Central memory CD8-positive, alpha-beta T cell (primary cell): ENCODE measurements at regions not wholly inside any gene's neighbourhood (a gene's known extent, or its start where the extent isn't known, plus 50 kb on each side); places are given as distances from the start of the nearest gene placed in this dataset.
"Not testable (repeated sequence)": the region's sequence is repeated elsewhere in the genome, so short reads cannot be mapped to it uniquely, and the experiment has no call there.

Source experiments
- ATAC-seq: fragments of 150-1000 bp; cut with Tn5 transposase; replicated peaks from 2 replicates; pipeline ENCODE4 v1.10.0; 2022; ENCODE audit warnings: mild to moderate bottlenecking, moderate FRiP score, moderate number of reproducible peaks; ENCODE audit not compliant: poor library complexity, severe bottlenecking; ENCODE audit errors: extremely low read depth
- DNase-seq, 2 donors: peaks; one replicate each; pipeline ENCODE4 v3.0.0; 2021; ENCODE audit warnings: low spot score in 2 of 2
- H3K27ac Mint-ChIP-seq: one replicate; pipeline ENCODE4 v1.8.0; 2022; ENCODE audit warnings: low read depth, mild to moderate bottlenecking, moderate library complexity, mixed read lengths
- H3K27me3 Mint-ChIP-seq: one replicate; pipeline ENCODE4 v1.8.0; 2022; ENCODE audit warnings: mixed read lengths
- H3K36me3 Mint-ChIP-seq: one replicate; pipeline ENCODE4 v1.8.0; 2022; ENCODE audit warnings: mild to moderate bottlenecking, moderate library complexity, mixed read lengths; ENCODE audit not compliant: insufficient read depth
- H3K4me1 Mint-ChIP-seq: one replicate; pipeline ENCODE4 v1.8.0; 2022; ENCODE audit warnings: mixed read lengths
- H3K4me3 Mint-ChIP-seq: one replicate; pipeline ENCODE4 v1.8.0; 2022; ENCODE audit warnings: mild to moderate bottlenecking, moderate library complexity, mixed read lengths
- H3K9me3 Mint-ChIP-seq: one replicate; pipeline ENCODE4 v1.8.0; 2022; ENCODE audit warnings: mixed read lengths

DNA sequence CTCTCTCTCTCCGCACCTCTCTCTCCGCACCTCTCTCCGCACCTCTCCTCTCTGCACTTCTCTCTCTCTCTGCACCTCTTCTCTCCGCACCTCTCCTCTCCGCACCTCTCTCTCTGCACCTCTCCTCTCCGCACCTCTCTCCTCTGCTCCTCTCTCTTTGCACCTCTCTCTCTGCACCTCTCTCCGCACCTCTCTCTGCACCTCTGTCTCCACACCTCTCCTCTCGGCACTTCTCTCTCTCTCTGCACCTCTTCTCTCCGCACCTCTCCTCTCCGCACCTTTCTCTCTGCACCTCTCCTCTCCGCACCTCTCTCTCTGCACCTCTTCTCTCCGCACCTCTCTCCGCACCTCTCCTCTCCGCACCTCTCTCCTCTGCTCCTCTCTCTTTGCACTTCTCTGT, 274.2 kb downstream of the CCSER2 start:
- not testable (repeated sequence) for H3K4me1 Mint-ChIP-seq

DNA sequence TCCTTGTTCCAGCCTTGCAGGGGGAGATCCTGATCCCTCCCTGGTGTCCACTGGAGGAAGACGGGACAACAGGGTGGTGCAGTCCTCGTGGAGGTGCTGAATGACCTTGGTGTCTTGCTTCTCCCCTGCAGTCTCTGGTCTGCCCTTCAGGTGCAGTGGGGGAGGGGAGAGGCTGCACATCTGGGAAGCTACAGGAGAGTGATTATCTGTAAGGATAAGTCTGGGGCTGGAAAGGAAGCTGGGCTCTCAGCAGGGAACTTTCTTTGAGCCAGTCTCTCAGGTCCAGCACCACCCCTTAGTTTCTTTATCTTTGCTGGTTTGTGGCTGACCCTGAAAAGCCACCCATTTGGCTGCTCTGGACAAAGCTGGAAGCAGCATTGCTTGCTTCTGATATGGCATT, 275.6 kb downstream of the CCSER2 start:
- H3K27me3 Mint-ChIP-seq: peaks cover 28% of the 10 kb centered on the region
- H3K9me3 Mint-ChIP-seq: no peaks in the 10 kb centered on the region
- H3K4me1 Mint-ChIP-seq: no peaks in the 10 kb centered on the region
- H3K36me3 Mint-ChIP-seq: no peaks in the 10 kb centered on the region
- no peak overlapping the region for H3K27ac Mint-ChIP-seq
- no peak for DNase-seq
- no peak overlapping the region for H3K4me3 Mint-ChIP-seq
- ATAC-seq: no peak

More for the DNA sequence above, 274.2 kb downstream of the CCSER2 start:
- not testable (repeated sequence) for H3K4me3 Mint-ChIP-seq, H3K27ac Mint-ChIP-seq, ATAC-seq, H3K9me3 Mint-ChIP-seq, H3K36me3 Mint-ChIP-seq, DNase-seq
- H3K27me3 Mint-ChIP-seq: peaks cover 39% of the 10 kb centered on the region

DNA sequence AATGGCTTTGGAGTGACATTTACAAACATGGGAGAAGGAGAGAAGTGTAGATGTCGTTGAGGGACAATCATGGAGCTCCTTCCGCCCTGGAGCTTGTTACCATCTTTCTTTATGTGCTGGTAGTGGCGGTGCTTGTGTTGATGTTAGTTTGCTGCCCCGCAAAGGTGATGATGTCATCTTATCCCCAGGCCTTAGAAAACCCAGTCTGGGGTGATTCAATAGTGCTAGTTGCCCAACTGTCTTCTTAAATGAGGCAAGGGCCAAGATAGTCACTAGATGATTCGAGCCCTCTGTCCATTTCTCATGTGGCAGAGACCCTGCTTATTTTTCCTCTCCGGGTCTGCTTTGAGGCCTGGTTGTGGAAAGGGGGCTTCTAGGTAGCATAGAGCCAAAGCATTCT, 277.4 kb downstream of the CCSER2 start:
- Mint-ChIP-seq H3K4me3 (no peak overlapping the region), H3K27me3 (peaks cover 41% of the 10 kb centered on the region), H3K36me3 (no peaks in the 10 kb centered on the region), H3K27ac (no peak overlapping the region), H3K9me3 (no peaks in the 10 kb centered on the region), H3K4me1 (no peaks in the 10 kb centered on the region)
- DNase-seq: no peak
- ATAC-seq: no peak

DNA sequence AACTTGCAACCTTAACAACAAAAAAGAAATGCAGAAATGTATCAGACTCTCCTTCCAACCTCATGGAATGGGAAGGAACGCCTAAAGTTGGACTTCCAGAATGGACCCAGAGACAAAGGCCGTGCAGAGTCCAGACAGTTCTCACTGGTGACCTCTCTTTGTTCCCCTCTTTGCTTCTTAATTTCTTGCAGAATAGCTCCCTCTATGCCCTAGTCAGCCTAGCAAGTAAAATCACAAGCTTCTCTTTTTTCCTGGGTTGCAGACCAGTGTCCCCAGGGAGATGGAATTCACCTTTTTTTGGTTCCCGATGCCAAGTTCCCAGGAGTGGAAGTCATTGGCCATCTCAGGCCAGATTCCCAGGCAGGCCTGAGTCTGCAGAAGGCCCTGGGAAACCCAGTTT, 278.0 kb downstream of the CCSER2 start:
- Mint-ChIP-seq H3K9me3 (no peaks in the 10 kb centered on the region), H3K4me3 (no peak overlapping the region), H3K27me3 (peaks cover 41% of the 10 kb centered on the region), H3K36me3 (no peaks in the 10 kb centered on the region), H3K4me1 (no peaks in the 10 kb centered on the region), H3K27ac (no peak overlapping the region)
- DNase-seq (no peak), ATAC-seq (no peak)

DNA sequence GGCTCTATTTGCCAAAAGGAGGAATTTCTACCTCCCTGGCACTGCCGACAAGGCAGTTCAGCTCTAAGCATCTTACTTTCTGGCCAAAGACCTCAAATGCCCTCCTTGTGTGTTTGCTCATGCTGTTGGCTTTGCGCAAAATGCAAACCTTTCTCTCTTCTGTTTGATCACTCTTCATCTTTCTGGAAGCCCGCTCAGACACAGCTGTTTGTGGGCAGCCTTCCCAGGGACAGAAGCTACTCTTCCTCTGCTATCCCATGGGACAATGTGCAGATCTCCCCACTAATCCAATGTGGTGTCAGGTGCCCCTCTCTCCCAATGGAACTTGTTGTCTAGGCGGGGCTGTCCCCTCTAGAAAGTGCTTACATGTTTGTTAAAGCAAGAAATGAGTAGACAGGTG, 278.7 kb downstream of the CCSER2 start:
- peaks cover 42% of the 10 kb centered on the region for H3K27me3 Mint-ChIP-seq
- no peaks in the 10 kb centered on the region for H3K4me1 Mint-ChIP-seq
- no peaks in the 10 kb centered on the region for H3K36me3 Mint-ChIP-seq
- no peak overlapping the region for H3K27ac Mint-ChIP-seq
- DNase-seq (no peak), ATAC-seq (no peak)
- H3K4me3 Mint-ChIP-seq: no peak overlapping the region
- H3K9me3 Mint-ChIP-seq: no peaks in the 10 kb centered on the region

DNA sequence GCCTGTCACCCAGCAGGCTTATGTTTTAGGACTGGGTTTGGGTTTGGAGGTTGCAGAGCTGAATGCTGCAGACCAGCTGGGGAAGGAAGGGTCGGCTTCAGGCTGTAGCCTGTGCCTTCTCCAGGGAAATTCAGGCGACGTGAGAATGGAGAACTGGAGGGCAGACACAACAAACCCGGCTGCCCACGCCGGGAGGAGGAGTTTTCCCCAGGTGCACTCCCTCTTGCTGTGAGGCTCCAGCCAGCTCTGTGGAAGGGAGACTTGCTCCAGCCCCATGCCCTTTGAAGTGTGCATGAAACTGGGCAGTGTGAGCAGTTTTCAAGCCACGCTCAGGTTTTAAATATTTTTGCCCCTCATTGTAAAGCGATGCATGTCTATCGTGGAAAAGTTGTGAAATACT, 279.1 kb downstream of the CCSER2 start:
- H3K4me3 Mint-ChIP-seq: no peak overlapping the region
- no peak overlapping the region for H3K27ac Mint-ChIP-seq
- no peaks in the 10 kb centered on the region for H3K9me3 Mint-ChIP-seq
- H3K36me3 Mint-ChIP-seq: no peaks in the 10 kb centered on the region
- ATAC-seq: no peak
- no peaks in the 10 kb centered on the region for H3K4me1 Mint-ChIP-seq
- peaks cover 46% of the 10 kb centered on the region for H3K27me3 Mint-ChIP-seq
- DNase-seq: no peak

DNA sequence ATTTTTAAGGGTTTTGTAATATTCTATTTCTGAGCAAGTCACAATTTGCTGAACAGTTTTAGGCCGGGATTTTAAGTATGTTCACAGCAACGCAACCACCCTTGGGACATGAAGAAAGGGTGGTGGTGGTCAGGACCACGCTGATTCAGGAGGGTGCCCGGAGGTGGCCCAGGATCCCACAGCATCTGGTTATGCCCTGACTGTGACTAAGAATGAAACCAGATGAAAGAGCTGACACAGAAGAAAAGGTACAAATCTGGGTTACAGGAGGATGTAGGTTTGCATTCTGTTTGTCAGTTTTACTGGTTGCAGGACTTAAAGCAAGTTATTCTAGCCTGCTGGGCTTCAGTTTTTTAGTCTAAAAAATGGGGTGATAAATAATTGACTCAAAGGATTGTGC, 279.7 kb downstream of the CCSER2 start:
- Mint-ChIP-seq H3K4me1 (no peaks in the 10 kb centered on the region), H3K27ac (no peak overlapping the region), H3K27me3 (peaks cover 52% of the 10 kb centered on the region), H3K4me3 (no peak overlapping the region), H3K9me3 (no peaks in the 10 kb centered on the region), H3K36me3 (no peaks in the 10 kb centered on the region)
- DNase-seq (no peak), ATAC-seq (no peak)

DNA sequence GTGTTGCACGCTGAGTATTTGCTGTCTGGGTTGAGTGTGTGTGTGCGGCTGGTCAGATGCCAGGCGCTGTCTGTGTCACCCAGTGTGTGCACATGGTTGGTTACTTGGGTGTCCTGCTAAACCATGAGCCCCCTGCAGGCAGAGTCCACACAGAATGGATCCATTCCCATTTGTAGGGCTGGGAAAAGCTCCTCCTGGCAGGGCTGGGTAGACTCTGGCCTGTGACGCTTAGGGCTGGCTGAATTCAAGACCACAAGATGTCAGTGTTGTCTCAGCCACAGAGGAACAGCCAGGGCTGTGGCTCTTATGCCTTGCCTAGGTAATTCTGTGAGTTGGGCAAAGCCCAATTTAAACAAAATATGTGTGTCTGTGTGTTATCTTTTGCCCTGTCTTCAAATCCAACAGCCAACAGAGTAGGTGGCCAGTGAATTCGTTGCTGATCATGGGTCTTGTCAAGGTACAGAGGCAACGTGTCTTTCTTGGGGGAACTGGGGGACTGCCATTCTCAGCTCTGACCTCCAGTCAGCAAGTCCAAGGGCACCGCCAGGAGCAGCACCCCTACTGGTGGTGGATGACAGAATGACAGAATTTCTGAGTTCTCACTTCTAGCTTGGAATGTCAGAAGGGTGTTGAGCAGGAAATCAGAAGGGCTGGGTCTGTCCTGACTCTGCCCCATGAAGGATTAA, 285.1 kb downstream of the CCSER2 start:
- H3K27me3 Mint-ChIP-seq: peaks cover 49% of the 10 kb centered on the region
- H3K4me1 Mint-ChIP-seq: no peaks in the 10 kb centered on the region
- no peaks in the 10 kb centered on the region for H3K36me3 Mint-ChIP-seq
- ATAC-seq (no peak), DNase-seq (no peak)
- no peak overlapping the region for H3K4me3 Mint-ChIP-seq
- H3K9me3 Mint-ChIP-seq: no peaks in the 10 kb centered on the region
- H3K27ac Mint-ChIP-seq: no peak overlapping the region

DNA sequence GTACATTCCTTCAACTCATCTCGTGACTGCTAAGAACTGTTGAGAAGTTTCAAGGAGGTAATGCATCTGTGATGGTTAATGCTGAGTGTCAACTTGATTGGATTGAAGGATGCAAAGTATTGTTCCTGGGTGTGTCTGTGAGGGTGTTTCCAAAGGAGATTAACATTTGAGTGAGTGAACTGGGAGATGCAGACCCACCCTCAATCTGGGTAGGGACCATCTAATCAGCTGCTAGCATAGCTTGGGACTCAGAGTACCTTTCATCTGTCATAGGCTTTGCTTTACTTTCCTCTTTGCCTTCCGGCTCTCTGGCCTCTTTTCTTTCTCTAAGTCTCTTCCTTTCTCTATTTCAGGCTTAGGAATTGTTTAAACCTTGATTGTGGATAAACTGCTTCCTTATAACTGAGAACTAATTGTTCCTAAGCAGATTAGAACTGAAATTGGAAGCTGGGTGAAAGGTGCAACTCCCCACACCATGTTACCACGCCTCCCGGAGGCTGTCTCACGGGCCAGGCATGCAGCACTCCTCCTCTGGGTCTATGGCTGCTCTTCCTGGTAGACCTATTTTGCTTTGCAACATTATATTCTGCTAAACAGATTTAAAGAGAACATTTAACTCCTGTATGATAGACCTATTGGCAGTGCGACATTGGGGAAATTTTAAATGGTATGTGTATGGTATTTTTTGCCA, 298.2 kb downstream of the CCSER2 start:
- Mint-ChIP-seq H3K9me3 (no peaks in the 10 kb centered on the region), H3K36me3 (no peaks in the 10 kb centered on the region), H3K27me3 (peaks cover 55% of the 10 kb centered on the region), H3K4me3 (no peak overlapping the region), H3K27ac (no peak overlapping the region), H3K4me1 (no peaks in the 10 kb centered on the region)
- ATAC-seq (no peak), DNase-seq (no peak)

DNA sequence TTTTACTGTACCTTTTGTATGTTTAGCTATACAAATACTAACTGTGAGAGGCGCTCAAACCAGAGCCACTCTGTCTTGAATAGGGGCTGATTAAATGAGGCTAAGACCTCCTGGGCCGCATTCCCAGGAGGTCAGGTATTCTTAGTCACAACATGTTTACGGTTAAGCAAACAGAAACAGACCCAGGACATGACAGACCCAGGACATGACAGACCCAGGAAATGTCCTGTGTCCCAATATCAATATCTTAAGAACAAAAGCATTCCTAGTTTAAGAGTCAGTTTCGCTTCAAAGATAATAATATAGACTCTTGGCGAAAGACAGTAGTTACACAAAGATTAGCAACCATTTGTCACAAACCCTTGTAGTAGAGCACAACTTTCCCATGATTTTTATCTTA, 304.5 kb downstream of the CCSER2 start:
- DNase-seq: no peak
- H3K4me3 Mint-ChIP-seq: no peak overlapping the region
- H3K27ac Mint-ChIP-seq: no peak overlapping the region
- H3K4me1 Mint-ChIP-seq: no peaks in the 10 kb centered on the region
- ATAC-seq: no peak
- H3K27me3 Mint-ChIP-seq: peaks cover 7% of the 10 kb centered on the region
- H3K36me3 Mint-ChIP-seq: no peaks in the 10 kb centered on the region
- H3K9me3 Mint-ChIP-seq: no peaks in the 10 kb centered on the region

DNA sequence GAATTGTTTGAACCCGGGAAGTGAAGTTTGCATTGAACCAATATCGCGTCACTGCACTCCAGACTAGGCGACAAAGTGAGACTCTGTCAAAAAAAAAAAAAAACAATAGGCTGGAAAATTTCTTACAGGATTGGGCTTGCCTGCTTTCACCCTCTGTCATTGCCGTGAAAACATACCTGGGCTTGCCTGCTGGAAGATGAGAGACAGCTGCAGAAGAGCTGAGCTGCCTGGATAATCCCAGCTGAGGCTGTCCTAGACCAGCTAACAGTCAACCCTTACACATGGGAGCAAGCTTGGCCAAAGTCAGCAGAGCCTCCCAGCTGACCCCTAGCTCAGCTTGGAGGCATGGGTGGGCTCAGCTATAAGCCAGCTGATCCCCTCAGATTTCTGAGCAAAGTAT, 306.2 kb downstream of the CCSER2 start:
- H3K27me3 Mint-ChIP-seq: peaks cover 9% of the 10 kb centered on the region
- H3K9me3 Mint-ChIP-seq: no peaks in the 10 kb centered on the region
- ATAC-seq (no peak), DNase-seq (no peak)
- H3K4me3 Mint-ChIP-seq: no peak overlapping the region
- H3K36me3 Mint-ChIP-seq: no peaks in the 10 kb centered on the region
- no peaks in the 10 kb centered on the region for H3K4me1 Mint-ChIP-seq
- H3K27ac Mint-ChIP-seq: no peak overlapping the region

DNA sequence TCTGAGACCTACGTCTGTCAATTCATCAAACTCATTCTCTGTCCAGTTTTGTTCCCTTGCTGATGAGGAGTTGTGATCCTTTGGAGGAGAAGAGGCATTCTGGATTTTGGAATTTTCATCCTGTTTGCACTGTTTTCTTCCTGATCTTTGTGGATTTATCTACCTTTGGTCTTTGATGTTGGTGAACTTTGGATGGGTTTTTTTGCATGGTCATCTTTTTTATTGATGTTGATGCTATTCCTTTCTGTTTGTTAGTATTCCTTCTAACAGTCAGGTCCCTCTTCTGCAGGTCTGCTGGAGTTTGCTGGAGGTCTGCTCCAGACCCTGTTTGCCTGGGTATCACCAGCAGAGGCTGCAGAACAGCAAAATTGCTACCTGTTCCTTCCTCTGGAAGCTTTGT, 322.2 kb downstream of the CCSER2 start:
- H3K4me1 Mint-ChIP-seq, H3K4me3 Mint-ChIP-seq, H3K36me3 Mint-ChIP-seq, DNase-seq, ATAC-seq, H3K27ac Mint-ChIP-seq, H3K9me3 Mint-ChIP-seq: not testable (repeated sequence)
- H3K27me3 Mint-ChIP-seq: peaks cover 27% of the 10 kb centered on the region

DNA sequence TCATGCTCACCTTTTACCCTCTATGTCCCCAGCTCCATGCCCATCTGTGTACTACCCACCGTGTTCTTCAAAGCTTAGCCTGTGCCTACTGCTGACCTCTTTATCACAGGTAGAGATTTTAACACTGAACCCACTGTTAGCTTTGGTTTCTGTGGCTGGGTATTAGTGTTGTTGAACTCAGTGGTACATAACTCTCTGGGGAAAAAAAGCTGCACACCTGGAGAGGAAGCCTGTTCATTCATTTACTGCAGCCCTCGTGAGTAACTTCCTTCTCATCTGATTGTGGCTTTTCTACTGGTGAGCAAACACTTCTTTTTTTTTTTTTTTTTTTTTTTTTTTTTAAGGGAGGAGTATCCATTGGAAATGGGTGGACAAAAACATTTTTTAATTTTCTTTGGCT, 326.3 kb downstream of the CCSER2 start:
- no peaks in the 10 kb centered on the region for H3K36me3 Mint-ChIP-seq
- DNase-seq (no peak), ATAC-seq (no peak)
- peaks cover 16% of the 10 kb centered on the region for H3K27me3 Mint-ChIP-seq
- no peak overlapping the region for H3K4me3 Mint-ChIP-seq
- H3K4me1 Mint-ChIP-seq: no peaks in the 10 kb centered on the region
- no peak overlapping the region for H3K27ac Mint-ChIP-seq
- no peaks in the 10 kb centered on the region for H3K9me3 Mint-ChIP-seq
